ENCODE measurements at regions not wholly inside any gene's neighbourhood (a gene's known extent, or its start where the extent isn't known, plus 50 kb on each side); places are given as distances from the start of the nearest gene placed in this dataset.

- TF ChIP-seq CTCF (IDR thresholded peaks at IDR 0.05) (no peak), EP300 (IDR thresholded peaks at IDR 0.05) (no peak), POLR2AphosphoS5 (IDR thresholded peaks at IDR 0.05) (no peak), POLR2A (IDR thresholded peaks at IDR 0.05) (no peak)
Measured at GRCh38 chr2:203800783-203801182, 66.8 kb upstream of the CTLA4 start.

Measured in stomach (tissue), 4 donors.